Stimulated activated effector memory CD8-positive, alpha-beta T cell treated with anti-CD3 and anti-CD28 coated beads, Interleukin-12 subunit alpha, Interleukin-12 subunit beta, amount 100 ng/mL, for 72 hours (primary cell): ENCODE measurements at regions not wholly inside any gene's neighbourhood (a gene's known extent, or its start where the extent isn't known, plus 50 kb on each side); places are given as distances from the start of the nearest gene placed in this dataset.

ENCODE experiments used
- ATAC-seq: fragments of 150-1000 bp; cut with Tn5 transposase; 2 replicates; pipeline ENCODE4 v1.10.0; 2021
- DNase-seq, 2 donors: peaks; one replicate each; pipeline ENCODE4 v3.0.0; 2021 to 2022; ENCODE audit warnings: low spot score in 2 of 2
- H3K27ac Mint-ChIP-seq: one replicate; pipeline ENCODE4 v1.8.0; 2022; ENCODE audit warnings: mild to moderate bottlenecking, mixed read lengths
- H3K36me3 Mint-ChIP-seq: one replicate; pipeline ENCODE4 v1.8.0; 2022; ENCODE audit warnings: mild to moderate bottlenecking, mixed read lengths
- H3K4me1 Mint-ChIP-seq: one replicate; pipeline ENCODE4 v1.8.0; 2022; ENCODE audit warnings: mixed read lengths
- H3K4me3 Mint-ChIP-seq: one replicate; pipeline ENCODE4 v1.8.0; 2022; ENCODE audit warnings: mild to moderate bottlenecking, mixed read lengths
- H3K9me3 Mint-ChIP-seq: one replicate; pipeline ENCODE4 v1.8.0; 2022; ENCODE audit warnings: mixed read lengths

GRCh38 chr4:52248820-52249219 lies 197.7 kb downstream of the SPATA18 start:
- no peaks in the 10 kb centered on the region for H3K4me1 Mint-ChIP-seq

GRCh38 chr4:52249581-52249980 lies 198.5 kb downstream of the SPATA18 start:
- H3K4me3 Mint-ChIP-seq, result no peak overlapping the region
- ATAC-seq (no peak), DNase-seq (no peak)
- H3K27ac Mint-ChIP-seq, result no peak overlapping the region
- no peaks in the 10 kb centered on the region for H3K4me1 Mint-ChIP-seq
- H3K9me3 Mint-ChIP-seq, result peaks cover 8% of the 10 kb centered on the region
- no peaks in the 10 kb centered on the region for H3K36me3 Mint-ChIP-seq

More at GRCh38 chr4:52248820-52249219, 197.7 kb downstream of the SPATA18 start:
- Mint-ChIP-seq H3K9me3 (peaks cover 8% of the 10 kb centered on the region), H3K36me3 (no peaks in the 10 kb centered on the region), H3K27ac (no peak overlapping the region), H3K4me3 (no peak overlapping the region)
- ATAC-seq (no peak), DNase-seq (no peak)

GRCh38 chr4:52250154-52250553 lies 199.1 kb downstream of the SPATA18 start:
- no peak overlapping the region for H3K4me3 Mint-ChIP-seq
- peaks cover 8% of the 10 kb centered on the region for H3K9me3 Mint-ChIP-seq
- H3K36me3 Mint-ChIP-seq, result no peaks in the 10 kb centered on the region
- H3K27ac Mint-ChIP-seq, result no peak overlapping the region
- H3K4me1 Mint-ChIP-seq, result no peaks in the 10 kb centered on the region
- no peak for ATAC-seq
- no peak for DNase-seq

- Mint-ChIP-seq H3K36me3 (no peaks in the 10 kb centered on the region), H3K4me3 (no peak overlapping the region), H3K27ac (no peak overlapping the region), H3K4me1 (no peaks in the 10 kb centered on the region), H3K9me3 (peaks cover 8% of the 10 kb centered on the region)
- ATAC-seq (no peak), DNase-seq (no peak)
Measured at GRCh38 chr4:52251864-52252263, 200.8 kb downstream of the SPATA18 start.

- Mint-ChIP-seq H3K36me3 (no peaks in the 10 kb centered on the region), H3K9me3 (peaks cover 4% of the 10 kb centered on the region), H3K4me1 (no peaks in the 10 kb centered on the region), H3K27ac (no peak overlapping the region), H3K4me3 (no peak overlapping the region)
- ATAC-seq (no peak), DNase-seq (no peak)
Measured at GRCh38 chr4:52253025-52253424, 201.9 kb downstream of the SPATA18 start.

GRCh38 chr4:52256522-52256921 lies 205.4 kb downstream of the SPATA18 start:
- H3K27ac Mint-ChIP-seq, result no peak overlapping the region
- ATAC-seq (no peak), DNase-seq (no peak)
- H3K36me3 Mint-ChIP-seq, result no peaks in the 10 kb centered on the region
- H3K4me1 Mint-ChIP-seq, result no peaks in the 10 kb centered on the region
- H3K4me3 Mint-ChIP-seq, result no peak overlapping the region
- H3K9me3 Mint-ChIP-seq, result peaks cover 4% of the 10 kb centered on the region

GRCh38 chr4:52259978-52260377 lies 208.9 kb downstream of the SPATA18 start:
- no peak for DNase-seq
- H3K36me3 Mint-ChIP-seq, result no peaks in the 10 kb centered on the region
- H3K9me3 Mint-ChIP-seq, result no peaks in the 10 kb centered on the region
- no peak overlapping the region for H3K4me3 Mint-ChIP-seq
- ATAC-seq, result no peak
- H3K27ac Mint-ChIP-seq, result no peak overlapping the region
- no peaks in the 10 kb centered on the region for H3K4me1 Mint-ChIP-seq

- Mint-ChIP-seq H3K4me1 (no peaks in the 10 kb centered on the region), H3K9me3 (no peaks in the 10 kb centered on the region), H3K4me3 (no peak overlapping the region), H3K27ac (no peak overlapping the region), H3K36me3 (no peaks in the 10 kb centered on the region)
- DNase-seq, result no peak
- ATAC-seq, result no peak
Measured at GRCh38 chr4:52260514-52261210, 209.6 kb downstream of the SPATA18 start.

- Mint-ChIP-seq H3K27ac (no peak overlapping the region), H3K36me3 (no peaks in the 10 kb centered on the region), H3K9me3 (peaks cover 3% of the 10 kb centered on the region), H3K4me3 (no peak overlapping the region), H3K4me1 (no peaks in the 10 kb centered on the region)
- ATAC-seq (no peak), DNase-seq (no peak)
Measured at GRCh38 chr4:52263607-52264006, 212.5 kb downstream of the SPATA18 start.

- H3K9me3 Mint-ChIP-seq, result peaks cover 6% of the 10 kb centered on the region
Measured at GRCh38 chr4:52265781-52266525, 214.8 kb downstream of the SPATA18 start.

GRCh38 chr4:52266537-52267137 lies 215.5 kb downstream of the SPATA18 start:
- no peak for DNase-seq
- H3K27ac Mint-ChIP-seq, result no peak overlapping the region
- no peak for ATAC-seq
- H3K4me3 Mint-ChIP-seq, result no peak overlapping the region
- H3K4me1 Mint-ChIP-seq, result no peaks in the 10 kb centered on the region
- no peaks in the 10 kb centered on the region for H3K36me3 Mint-ChIP-seq
- peaks cover 7% of the 10 kb centered on the region for H3K9me3 Mint-ChIP-seq

More at GRCh38 chr4:52265781-52266525, 214.8 kb downstream of the SPATA18 start:
- DNase-seq, result no peak
- no peak for ATAC-seq
- Mint-ChIP-seq H3K36me3 (no peaks in the 10 kb centered on the region), H3K4me3 (no peak overlapping the region), H3K27ac (no peak overlapping the region), H3K4me1 (no peaks in the 10 kb centered on the region)

GRCh38 chr4:52269761-52270160 lies 218.7 kb downstream of the SPATA18 start:
- no peaks in the 10 kb centered on the region for H3K36me3 Mint-ChIP-seq
- ATAC-seq (no peak), DNase-seq (no peak)
- no peak overlapping the region for H3K27ac Mint-ChIP-seq
- peaks cover 16% of the 10 kb centered on the region for H3K9me3 Mint-ChIP-seq
- H3K4me1 Mint-ChIP-seq, result no peaks in the 10 kb centered on the region
- H3K4me3 Mint-ChIP-seq, result no peak overlapping the region

- H3K36me3 Mint-ChIP-seq, result no peaks in the 10 kb centered on the region
- ATAC-seq, result no peak
- no peaks in the 10 kb centered on the region for H3K4me1 Mint-ChIP-seq
- H3K9me3 Mint-ChIP-seq, result peaks cover 16% of the 10 kb centered on the region
- H3K27ac Mint-ChIP-seq, result no peak overlapping the region
- no peak overlapping the region for H3K4me3 Mint-ChIP-seq
- DNase-seq, result no peak
Measured at GRCh38 chr4:52273885-52274284, 222.8 kb downstream of the SPATA18 start.

GRCh38 chr4:52288212-52288855 lies 237.2 kb downstream of the SPATA18 start:
- H3K36me3 Mint-ChIP-seq, result no peaks in the 10 kb centered on the region
- H3K9me3 Mint-ChIP-seq, result no peaks in the 10 kb centered on the region
- H3K27ac Mint-ChIP-seq, result no peak overlapping the region
- no peak for DNase-seq
- H3K4me3 Mint-ChIP-seq, result no peak overlapping the region
- ATAC-seq, result no peak
- no peaks in the 10 kb centered on the region for H3K4me1 Mint-ChIP-seq

GRCh38 chr4:52290466-52290865 lies 239.4 kb downstream of the SPATA18 start:
- Mint-ChIP-seq H3K4me1 (no peaks in the 10 kb centered on the region), H3K9me3 (no peaks in the 10 kb centered on the region), H3K27ac (no peak overlapping the region), H3K4me3 (no peak overlapping the region), H3K36me3 (no peaks in the 10 kb centered on the region)
- ATAC-seq (no peak), DNase-seq (no peak)
